WTC11 (cell line): ENCODE measurements at regions not wholly inside any gene's neighbourhood (a gene's known extent, or its start where the extent isn't known, plus 50 kb on each side); places are given as distances from the start of the nearest gene placed in this dataset.
A peak's percentile ranks its signal among the peaks of the same experiment; 100 is the strongest.

Source experiments
- ATAC-seq: fragments of 200-7000 bp; cut with Tn5 transposase; 2 replicates; pipeline ENCODE4 v1.10.0; 2021; ENCODE audit warnings: mild to moderate bottlenecking, moderate library complexity
- CTCF ChIA-PET: fragments of 300-600 bp; sonication (Branson Sonifier 250); formaldehyde crosslinking; loops from one replicate; lab custom pipeline; 2021; ENCODE audit warnings: antibody characterized with exemption; lab: Charles Lee
- POLR2A ChIA-PET: fragments of 350-600 bp; sonication (Branson Sonifier 250); formaldehyde crosslinking; loops from one replicate; lab custom pipeline; 2021; ENCODE audit warnings: antibody characterized with exemption; lab: Charles Lee
- DNase-seq: peaks from one replicate; pipeline ENCODE4 v3.0.0; 2021; ENCODE audit warnings: low spot score
- H3K27ac Mint-ChIP-seq: 2 replicates; pipeline ENCODE4 v1.8.0; 2021; ENCODE audit warnings: mixed read lengths
- H3K27me3 Mint-ChIP-seq: 2 replicates; pipeline ENCODE4 v1.8.0; 2021; ENCODE audit warnings: low read depth, mild to moderate bottlenecking, moderate library complexity, mixed read lengths
- H3K36me3 Mint-ChIP-seq: 2 replicates; pipeline ENCODE4 v1.8.0; 2021; ENCODE audit warnings: mixed read lengths
- H3K4me1 Mint-ChIP-seq: 2 replicates; pipeline ENCODE4 v1.8.0; 2022; ENCODE audit warnings: mixed read lengths
- H3K4me3 Mint-ChIP-seq: 2 replicates; pipeline ENCODE4 v1.8.0; 2021; ENCODE audit warnings: mild to moderate bottlenecking, moderate library complexity, mixed read lengths
- H3K9me3 Mint-ChIP-seq: 2 replicates; pipeline ENCODE4 v1.8.0; 2021; ENCODE audit warnings: mixed read lengths
- ARID4B ChIP-seq: sonication (generic); formaldehyde crosslinking; IDR thresholded peaks from 2 replicates; pipeline ENCODE4 v1.8.0; 2023; ENCODE audit warnings: missing genetic modification reagents, mild to moderate bottlenecking, borderline replicate concordance
- ATF1 ChIP-seq: sonication (generic); formaldehyde crosslinking; IDR thresholded peaks from 2 replicates; pipeline ENCODE4 v1.8.1; 2023; ENCODE audit warnings: mild to moderate bottlenecking, moderate library complexity, missing genetic modification reagents
- CBFB ChIP-seq: sonication (generic); formaldehyde crosslinking; IDR thresholded peaks from 2 replicates; pipeline ENCODE4 v1.8.1; 2022; ENCODE audit warnings: mild to moderate bottlenecking, low read depth, missing genetic modification reagents
- EMX1 ChIP-seq: fragments of 250-450 bp; sonication (Bioruptor Pico); IDR thresholded peaks from 2 replicates; pipeline ENCODE4 v1.8.0; 2021; ENCODE audit warnings: mild to moderate bottlenecking
- GABPB1 ChIP-seq: sonication (generic); formaldehyde crosslinking; IDR thresholded peaks from 2 replicates; pipeline ENCODE4 v1.8.1; 2023; ENCODE audit warnings: mild to moderate bottlenecking, missing genetic modification reagents
- GTF2I ChIP-seq: fragments of 250-450 bp; sonication (Bioruptor Pico); conservative IDR thresholded peaks from 2 replicates; pipeline ENCODE4 v1.4.0; 2021; ENCODE audit warnings: mild to moderate bottlenecking
- IRF1 ChIP-seq: sonication (generic); formaldehyde crosslinking; IDR thresholded peaks from 2 replicates; pipeline ENCODE4 v1.8.0; 2023; ENCODE audit warnings: missing genetic modification reagents
- MAX ChIP-seq: sonication (generic); formaldehyde crosslinking; IDR thresholded peaks from 2 replicates; pipeline ENCODE4 v1.8.0; 2022; ENCODE audit warnings: mild to moderate bottlenecking, missing genetic modification reagents
- MLX ChIP-seq: sonication (generic); formaldehyde crosslinking; IDR thresholded peaks from 2 replicates; pipeline ENCODE4 v1.8.1; 2023; ENCODE audit warnings: mild to moderate bottlenecking, missing genetic modification reagents, moderate library complexity
- NFATC4 ChIP-seq: fragments of 250-450 bp; sonication (Bioruptor Pico); IDR thresholded peaks from 2 replicates; pipeline ENCODE4 v1.9.0; 2021; ENCODE audit warnings: mild to moderate bottlenecking
- PREB ChIP-seq: sonication (generic); formaldehyde crosslinking; IDR thresholded peaks from 2 replicates; pipeline ENCODE4 v1.8.1; 2022; ENCODE audit warnings: mild to moderate bottlenecking, missing genetic modification reagents, moderate library complexity, borderline replicate concordance
- SOX15 ChIP-seq: fragments of 250-450 bp; sonication (Bioruptor Pico); IDR thresholded peaks from 2 replicates; pipeline ENCODE4 v1.9.0; 2021; ENCODE audit warnings: mild to moderate bottlenecking
- SP1 ChIP-seq: sonication (generic); formaldehyde crosslinking; conservative IDR thresholded peaks from 2 replicates; pipeline ENCODE4 v1.8.1; 2022; ENCODE audit warnings: missing genetic modification reagents
- USF2 ChIP-seq: sonication (generic); formaldehyde crosslinking; IDR thresholded peaks from 2 replicates; pipeline ENCODE4 v1.8.1; 2023; ENCODE audit warnings: mild to moderate bottlenecking, missing genetic modification reagents, moderate library complexity
- ZNF396 ChIP-seq: fragments of 250-450 bp; sonication (Bioruptor Pico); IDR thresholded peaks from 2 replicates; pipeline ENCODE4 v1.8.0; 2021; ENCODE audit warnings: mild to moderate bottlenecking, moderate library complexity, borderline replicate concordance
- ZNF671 ChIP-seq: fragments of 250-450 bp; sonication (Bioruptor Pico); IDR thresholded peaks from 2 replicates; pipeline ENCODE4 v1.8.0; 2021; ENCODE audit warnings: mild to moderate bottlenecking
- TF ChIP-seq, protein P1 (sequence below): fragments of 250-450 bp; sonication (Bioruptor Pico); IDR thresholded peaks from 2 replicates; pipeline ENCODE4 v1.9.0; 2021; ENCODE audit warnings: mild to moderate bottlenecking, borderline replicate concordance

DNA sequence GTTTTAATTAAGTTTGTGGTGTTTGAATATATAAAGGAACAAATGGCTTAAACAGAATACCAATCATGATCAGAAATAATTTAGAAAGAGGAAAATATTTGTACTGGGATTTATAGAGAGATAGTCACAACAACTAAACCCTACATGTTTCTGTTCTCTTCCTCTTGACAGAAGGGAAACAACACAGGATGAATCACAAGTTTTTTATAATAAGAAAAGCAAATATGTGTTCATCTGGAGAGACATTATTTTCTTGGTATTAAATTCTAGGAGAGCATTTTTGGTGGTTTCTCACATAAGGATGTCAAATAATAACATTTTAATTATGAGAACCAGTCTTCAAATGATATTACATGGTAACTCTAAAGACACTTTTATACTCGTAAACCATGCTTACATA, 232.9 kb upstream of the PKP2 start (continued):
- TF ChIP-seq, protein P1, sequence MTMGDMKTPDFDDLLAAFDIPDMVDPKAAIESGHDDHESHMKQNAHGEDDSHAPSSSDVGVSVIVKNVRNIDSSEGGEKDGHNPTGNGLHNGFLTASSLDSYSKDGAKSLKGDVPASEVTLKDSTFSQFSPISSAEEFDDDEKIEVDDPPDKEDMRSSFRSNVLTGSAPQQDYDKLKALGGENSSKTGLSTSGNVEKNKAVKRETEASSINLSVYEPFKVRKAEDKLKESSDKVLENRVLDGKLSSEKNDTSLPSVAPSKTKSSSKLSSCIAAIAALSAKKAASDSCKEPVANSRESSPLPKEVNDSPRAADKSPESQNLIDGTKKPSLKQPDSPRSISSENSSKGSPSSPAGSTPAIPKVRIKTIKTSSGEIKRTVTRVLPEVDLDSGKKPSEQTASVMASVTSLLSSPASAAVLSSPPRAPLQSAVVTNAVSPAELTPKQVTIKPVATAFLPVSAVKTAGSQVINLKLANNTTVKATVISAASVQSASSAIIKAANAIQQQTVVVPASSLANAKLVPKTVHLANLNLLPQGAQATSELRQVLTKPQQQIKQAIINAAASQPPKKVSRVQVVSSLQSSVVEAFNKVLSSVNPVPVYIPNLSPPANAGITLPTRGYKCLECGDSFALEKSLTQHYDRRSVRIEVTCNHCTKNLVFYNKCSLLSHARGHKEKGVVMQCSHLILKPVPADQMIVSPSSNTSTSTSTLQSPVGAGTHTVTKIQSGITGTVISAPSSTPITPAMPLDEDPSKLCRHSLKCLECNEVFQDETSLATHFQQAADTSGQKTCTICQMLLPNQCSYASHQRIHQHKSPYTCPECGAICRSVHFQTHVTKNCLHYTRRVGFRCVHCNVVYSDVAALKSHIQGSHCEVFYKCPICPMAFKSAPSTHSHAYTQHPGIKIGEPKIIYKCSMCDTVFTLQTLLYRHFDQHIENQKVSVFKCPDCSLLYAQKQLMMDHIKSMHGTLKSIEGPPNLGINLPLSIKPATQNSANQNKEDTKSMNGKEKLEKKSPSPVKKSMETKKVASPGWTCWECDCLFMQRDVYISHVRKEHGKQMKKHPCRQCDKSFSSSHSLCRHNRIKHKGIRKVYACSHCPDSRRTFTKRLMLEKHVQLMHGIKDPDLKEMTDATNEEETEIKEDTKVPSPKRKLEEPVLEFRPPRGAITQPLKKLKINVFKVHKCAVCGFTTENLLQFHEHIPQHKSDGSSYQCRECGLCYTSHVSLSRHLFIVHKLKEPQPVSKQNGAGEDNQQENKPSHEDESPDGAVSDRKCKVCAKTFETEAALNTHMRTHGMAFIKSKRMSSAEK (CRISPR knock-in tag): no peak
- TF ChIP-seq SOX15 (CRISPR knock-in tag) (no peak), EMX1 (CRISPR knock-in tag) (no peak), GTF2I (CRISPR knock-in tag) (no peak), GABPB1 (CRISPR knock-in tag) (no peak), PREB (CRISPR knock-in tag) (no peak), MLX (CRISPR knock-in tag) (no peak)

DNA sequence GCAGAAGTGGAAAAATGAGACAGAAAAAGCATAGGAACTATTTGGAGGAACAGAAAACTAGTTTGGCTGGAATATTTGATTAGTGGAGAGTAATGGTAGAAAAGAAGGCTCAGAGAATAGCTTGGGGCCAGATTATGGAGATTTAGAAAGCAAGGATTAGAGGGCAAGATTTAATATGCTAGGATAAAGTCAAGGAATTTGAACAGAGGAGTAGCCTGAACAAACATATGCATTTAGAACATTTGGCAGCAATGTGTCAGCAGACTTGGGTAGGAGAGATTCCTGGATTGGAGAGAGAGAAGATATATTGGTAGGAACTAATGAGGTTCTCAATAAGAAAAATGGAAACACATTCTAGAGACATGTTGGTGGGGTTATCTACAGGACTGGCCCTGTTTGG, 229.2 kb upstream of the PKP2 start:
- TF ChIP-seq ARID4B (CRISPR knock-in tag): no peak
- Mint-ChIP-seq H3K9me3 (no peaks in the 10 kb centered on the region), H3K4me1 (no peaks in the 10 kb centered on the region), H3K4me3 (no peak overlapping the region), H3K36me3 (no peaks in the 10 kb centered on the region), H3K27me3 (no peaks in the 10 kb centered on the region), H3K27ac (no peak overlapping the region)
- POLR2A ChIA-PET: no interaction called here
- CTCF ChIA-PET: no interaction called here
- no peak for ATAC-seq
- no peak for DNase-seq

GRCh38 chr12:33116284-33116683, 219.7 kb upstream of the PKP2 start:
- Mint-ChIP-seq H3K27ac (no peak overlapping the region), H3K27me3 (no peaks in the 10 kb centered on the region), H3K4me1 (peaks cover 25% of the 10 kb centered on the region), H3K36me3 (no peaks in the 10 kb centered on the region), H3K4me3 (no peak overlapping the region), H3K9me3 (peaks cover 4% of the 10 kb centered on the region; the same call in 1 of the 2 replicates)
- ChIA-PET CTCF (no interaction called here), POLR2A (interaction anchor here (0.6 kb wide), 1 partner anchor 319 kb away, joined by 5 read pairs; no protein-coding TSS in a partner anchor)
- peak; percentile 52; the same call in 1 of the 2 replicates for ATAC-seq
- DNase-seq: no peak
- TF ChIP-seq NFATC4 (CRISPR knock-in tag) (no peak), SP1 (no peak), ZNF396 (CRISPR knock-in tag) (no peak), ATF1 (no peak), ZNF671 (CRISPR knock-in tag) (no peak), MAX (CRISPR knock-in tag) (no peak), USF2 (CRISPR knock-in tag) (no peak), ARID4B (CRISPR knock-in tag) (no peak), IRF1 (no peak), CBFB (CRISPR knock-in tag) (no peak)
